HG03520 (cell line): ENCODE measurements at regions not wholly inside any gene's neighbourhood (a gene's known extent, or its start where the extent isn't known, plus 50 kb on each side); places are given as distances from the start of the nearest gene placed in this dataset.
A peak's percentile ranks its signal among the peaks of the same experiment; 100 is the strongest.

ENCODE experiments used
- ATAC-seq: cut with Tn5 transposase; IDR thresholded peaks from one replicate; pipeline ENCODE4 v1.9.1; 2021; ENCODE audit warnings: mild to moderate bottlenecking, moderate library complexity; ENCODE audit not compliant: unreplicated experiment

GRCh38 chr1:193568512-193568911 is 382.1 kb upstream of the B3GALT2 start:
- ATAC-seq = no peak

- no peak for ATAC-seq
These were observed 381.5 kb upstream of the B3GALT2 start for GRCh38 chr1:193567937-193568336.

GRCh38 chr1:193566735-193567134 is 380.3 kb upstream of the B3GALT2 start:
- ATAC-seq = no peak

GRCh38 chr1:193565971-193566577 is 379.7 kb upstream of the B3GALT2 start:
- no peak for ATAC-seq

- ATAC-seq = no peak
These were observed 375.7 kb upstream of the B3GALT2 start for GRCh38 chr1:193562121-193562520.

- ATAC-seq = no peak
These were observed 372.1 kb upstream of the B3GALT2 start for GRCh38 chr1:193558491-193559028.

GRCh38 chr1:193555662-193556441 is 369.4 kb upstream of the B3GALT2 start:
- ATAC-seq = no peak

- no peak for ATAC-seq
These were observed 367.2 kb upstream of the B3GALT2 start for GRCh38 chr1:193553564-193553963.

- ATAC-seq = no peak
These were observed 365.9 kb upstream of the B3GALT2 start for GRCh38 chr1:193552274-193552673.

GRCh38 chr1:193549081-193549480 is 362.7 kb upstream of the B3GALT2 start:
- no peak for ATAC-seq

GRCh38 chr1:193545171-193545570 is 358.8 kb upstream of the B3GALT2 start:
- ATAC-seq = no peak

- ATAC-seq = no peak
These were observed 356.8 kb upstream of the B3GALT2 start for GRCh38 chr1:193543259-193543658.

GRCh38 chr1:193542690-193543089 is 356.3 kb upstream of the B3GALT2 start:
- ATAC-seq = no peak

GRCh38 chr1:193540511-193540910 is 354.1 kb upstream of the B3GALT2 start:
- ATAC-seq = peak; percentile 1

GRCh38 chr1:193539731-193540459 is 353.5 kb upstream of the B3GALT2 start:
- peak; percentile 47 for ATAC-seq

- no peak for ATAC-seq
These were observed 352.3 kb upstream of the B3GALT2 start for GRCh38 chr1:193538680-193539079.

GRCh38 chr1:193538003-193538354 is 351.6 kb upstream of the B3GALT2 start:
- peak; percentile 1 for ATAC-seq

- ATAC-seq = peak; percentile 90
These were observed 351.0 kb upstream of the B3GALT2 start for GRCh38 chr1:193537266-193538002.

GRCh38 chr1:193533853-193534252 is 347.4 kb upstream of the B3GALT2 start:
- ATAC-seq = no peak

GRCh38 chr1:193525917-193526710 is 339.7 kb upstream of the B3GALT2 start:
- peak; percentile 70 for ATAC-seq
